Endothelial cell (in vitro differentiated cells): ENCODE measurements at regions not wholly inside any gene's neighbourhood (a gene's known extent, or its start where the extent isn't known, plus 50 kb on each side); places are given as distances from the start of the nearest gene placed in this dataset.
"Not testable (repeated sequence)": the region's sequence is repeated elsewhere in the genome, so short reads cannot be mapped to it uniquely, and the experiment has no call there.

Experiments used
- DNase-seq: peaks from one replicate; pipeline ENCODE4 v3.0.0; 2021; ENCODE audit warnings: low spot score
- H3K27ac Mint-ChIP-seq: one replicate; pipeline ENCODE4 v1.8.0; 2021; ENCODE audit warnings: mixed read lengths, inconsistent platforms; ENCODE audit not compliant: unreplicated experiment
- H3K27me3 Mint-ChIP-seq: one replicate; pipeline ENCODE4 v1.8.0; 2021; ENCODE audit warnings: mild to moderate bottlenecking, moderate library complexity, mixed read lengths, inconsistent platforms; ENCODE audit not compliant: unreplicated experiment
- H3K36me3 Mint-ChIP-seq: one replicate; pipeline ENCODE4 v1.8.0; 2021; ENCODE audit warnings: mild to moderate bottlenecking, low read depth, mixed read lengths, inconsistent platforms; ENCODE audit not compliant: unreplicated experiment
- H3K4me1 Mint-ChIP-seq: one replicate; pipeline ENCODE4 v1.8.0; 2021; ENCODE audit warnings: mild to moderate bottlenecking, mixed read lengths, inconsistent platforms; ENCODE audit not compliant: unreplicated experiment
- H3K4me3 Mint-ChIP-seq: one replicate; pipeline ENCODE4 v1.8.0; 2021; ENCODE audit warnings: mild to moderate bottlenecking, mixed read lengths, inconsistent platforms; ENCODE audit not compliant: unreplicated experiment
- H3K9me3 Mint-ChIP-seq: one replicate; pipeline ENCODE4 v1.8.0; 2021; ENCODE audit warnings: mixed read lengths, inconsistent platforms; ENCODE audit not compliant: unreplicated experiment
- CTCF ChIP-seq: fragments of 200-600 bp; sonication (generic); IDR thresholded peaks from one replicate; pipeline ENCODE4 v1.5.0; 2021; ENCODE audit warnings: antibody characterized with exemption; ENCODE audit not compliant: unreplicated experiment

GRCh38 chr15:96201696-96202095 is 128.8 kb upstream of the NR2F2 start:
- H3K9me3 Mint-ChIP-seq: no peaks in the 10 kb centered on the region
- TF ChIP-seq CTCF: no peak
- no peaks in the 10 kb centered on the region for H3K4me1 Mint-ChIP-seq
- no peak for DNase-seq
- no peaks in the 10 kb centered on the region for H3K36me3 Mint-ChIP-seq
- H3K27ac Mint-ChIP-seq: no peak overlapping the region
- H3K4me3 Mint-ChIP-seq: no peak overlapping the region
- H3K27me3 Mint-ChIP-seq: no peaks in the 10 kb centered on the region

- H3K27ac Mint-ChIP-seq, H3K27me3 Mint-ChIP-seq, H3K4me3 Mint-ChIP-seq, DNase-seq, H3K4me1 Mint-ChIP-seq, H3K36me3 Mint-ChIP-seq, H3K9me3 Mint-ChIP-seq: not testable (repeated sequence)
Observed at GRCh38 chr15:96205588-96205987, 124.9 kb upstream of the NR2F2 start.

GRCh38 chr15:96207377-96208006 is 123.0 kb upstream of the NR2F2 start:
- Mint-ChIP-seq H3K27ac (no peak overlapping the region), H3K27me3 (no peaks in the 10 kb centered on the region), H3K4me1 (no peaks in the 10 kb centered on the region), H3K4me3 (no peak overlapping the region), H3K9me3 (no peaks in the 10 kb centered on the region), H3K36me3 (no peaks in the 10 kb centered on the region)
- TF ChIP-seq CTCF: no peak
- DNase-seq: no peak

GRCh38 chr15:96209285-96209735 is 121.2 kb upstream of the NR2F2 start:
- no peak overlapping the region for H3K4me3 Mint-ChIP-seq
- no peaks in the 10 kb centered on the region for H3K36me3 Mint-ChIP-seq
- H3K27ac Mint-ChIP-seq: no peak overlapping the region
- H3K27me3 Mint-ChIP-seq: no peaks in the 10 kb centered on the region
- H3K4me1 Mint-ChIP-seq: no peaks in the 10 kb centered on the region
- H3K9me3 Mint-ChIP-seq: no peaks in the 10 kb centered on the region
- TF ChIP-seq CTCF: no peak
- DNase-seq: no peak

- no peaks in the 10 kb centered on the region for H3K4me1 Mint-ChIP-seq
- peaks cover 5% of the 10 kb centered on the region for H3K9me3 Mint-ChIP-seq
- H3K27ac Mint-ChIP-seq: no peak overlapping the region
Observed at GRCh38 chr15:96213045-96213444, 117.5 kb upstream of the NR2F2 start.

More at GRCh38 chr15:96213045-96213444, 117.5 kb upstream of the NR2F2 start:
- DNase-seq: no peak
- H3K4me3 Mint-ChIP-seq: no peak overlapping the region
- no peaks in the 10 kb centered on the region for H3K27me3 Mint-ChIP-seq
- H3K36me3 Mint-ChIP-seq: no peaks in the 10 kb centered on the region
- no peak for TF ChIP-seq CTCF
